CD14-positive monocyte (primary cell): ENCODE measurements at regions not wholly inside any gene's neighbourhood (a gene's known extent, or its start where the extent isn't known, plus 50 kb on each side); places are given as distances from the start of the nearest gene placed in this dataset.

Experiments
- DNase-seq, 3 donors: peaks; one replicate each; pipeline ENCODE4 v3.0.0-alpha.2; 2011 to 2022
- H2AFZ ChIP-seq: 2 replicates; pipeline ENCODE4 v1.6.0; 2012; ENCODE audit warnings: mild to moderate bottlenecking, low read depth, low read length, inconsistent platforms; ENCODE audit not compliant: insufficient read depth, poor library complexity, severe bottlenecking
- H3K27ac ChIP-seq, 2 donors: 1 replicate in 1 of 2; 2 replicates in 1 of 2; pipeline ENCODE4 v1.5.1; 2012 to 2013; ENCODE audit warnings: low read length in 2 of 2, control low read depth in 1 of 2, inconsistent platforms in 1 of 2, low read depth in 1 of 2, mild to moderate bottlenecking in 1 of 2
- H3K27me3 ChIP-seq, 2 donors: one replicate each; pipeline versions ENCODE4 v1.6.0 to v1.6.1; 2011 to 2013; ENCODE audit warnings: low read length in 2 of 2; ENCODE audit not compliant: control insufficient read depth in 2 of 2, insufficient read depth in 2 of 2
- H3K36me3 ChIP-seq, 2 donors: replicated peaks in 1 of 2; 1 replicate in 1 of 2; 2 replicates in 1 of 2; pipeline versions ENCODE4 v1.5.1 to v1.6.1; 2012 to 2013; ENCODE audit warnings: low read length in 2 of 2, control low read depth in 1 of 2, inconsistent platforms in 1 of 2, mild to moderate bottlenecking in 1 of 2; ENCODE audit not compliant: insufficient read depth in 2 of 2, control insufficient read depth in 1 of 2
- H3K4me1 ChIP-seq, 2 donors: 1 replicate in 1 of 2; 2 replicates in 1 of 2; pipeline versions ENCODE4 v1.5.1 to v1.6.1; 2012 to 2013; ENCODE audit warnings: low read length in 2 of 2, control low read depth in 1 of 2, inconsistent platforms in 1 of 2, mild to moderate bottlenecking in 1 of 2, moderate library complexity in 1 of 2; ENCODE audit not compliant: insufficient read depth in 2 of 2, control insufficient read depth in 1 of 2
- H3K4me2 ChIP-seq: replicated peaks from 2 replicates; pipeline ENCODE3; 2012; ENCODE audit warnings: low read length, moderate library complexity, mild to moderate bottlenecking; ENCODE audit not compliant: poor library complexity, severe bottlenecking; ENCODE audit errors: extremely low read depth
- H3K4me3 ChIP-seq, 3 experiments: fragments of 200-600 bp in 1 of 3; sonication (generic) in 1 of 3; replicated peaks in 1 of 3; 1 replicate in 2 of 3; 2 replicates in 1 of 3; pipeline ENCODE4 v1.5.1; 2011 to 2013; ENCODE audit warnings: low read length in 3 of 3, mild to moderate bottlenecking in 3 of 3, control low read depth in 2 of 3, low read depth in 2 of 3, inconsistent platforms in 1 of 3, moderate library complexity in 1 of 3
- H3K79me2 ChIP-seq: 2 replicates; pipeline ENCODE4 v1.6.0; 2012; ENCODE audit warnings: mild to moderate bottlenecking, control low read depth, inconsistent platforms, low read length, moderate library complexity; ENCODE audit not compliant: insufficient read depth
- H3K9ac ChIP-seq: 2 replicates; pipeline ENCODE4 v1.6.0; 2017; ENCODE audit warnings: low read length, mild to moderate bottlenecking; ENCODE audit not compliant: insufficient read depth, poor library complexity, severe bottlenecking
- H3K9me3 ChIP-seq, 2 donors: replicated peaks in 1 of 2; 1 replicate in 1 of 2; 2 replicates in 1 of 2; pipeline versions ENCODE4 v1.5.1 to v1.6.1; 2012 to 2013; ENCODE audit warnings: low read length in 2 of 2, control low read depth in 1 of 2; ENCODE audit not compliant: control insufficient read depth in 1 of 2, insufficient read depth in 1 of 2
- H4K20me1 ChIP-seq: 2 replicates; pipeline ENCODE4 v1.6.0; 2012; ENCODE audit warnings: mild to moderate bottlenecking, low read length, control low read depth, moderate library complexity; ENCODE audit not compliant: insufficient read depth
- H3K27ac Mint-ChIP-seq, 7 donors: one replicate each; pipeline ENCODE4 v1.8.0; 2020; ENCODE audit warnings: mild to moderate bottlenecking in 7 of 7, mixed read lengths in 7 of 7, moderate library complexity in 6 of 7, inconsistent platforms in 2 of 7
- H3K27me3 Mint-ChIP-seq, 3 donors: one replicate each; pipeline ENCODE4 v1.8.0; 2021 to 2022; ENCODE audit warnings: low read depth in 3 of 3, mild to moderate bottlenecking in 3 of 3, mixed read lengths in 3 of 3, moderate library complexity in 3 of 3, inconsistent platforms in 1 of 3
- H3K36me3 Mint-ChIP-seq, 2 donors: one replicate each; pipeline ENCODE4 v1.8.0; 2020; ENCODE audit warnings: mixed read lengths in 2 of 2, inconsistent platforms in 1 of 2, mild to moderate bottlenecking in 1 of 2
- H3K4me1 Mint-ChIP-seq: one replicate; pipeline ENCODE4 v1.8.0; 2020; ENCODE audit warnings: mild to moderate bottlenecking, mixed read lengths
- H3K4me3 Mint-ChIP-seq, 2 donors: one replicate each; pipeline ENCODE4 v1.8.0; 2020; ENCODE audit warnings: mild to moderate bottlenecking in 2 of 2, mixed read lengths in 2 of 2, moderate library complexity in 1 of 2
- H3K9me3 Mint-ChIP-seq, 7 donors: one replicate each; pipeline ENCODE4 v1.8.0; 2020 to 2022; ENCODE audit warnings: mixed read lengths in 7 of 7, mild to moderate bottlenecking in 6 of 7, moderate library complexity in 6 of 7, inconsistent platforms in 2 of 7
- WGBS: methylation state at CpG from one replicate; pipeline ENCODE4 v1.1.5; 2013; ENCODE audit warnings: missing lambda C conversion rate; ENCODE audit not compliant: insufficient coverage; 5-methylcytosine and 5-hydroxymethylcytosine counted together
- intact Hi-C, 2 donors: fragments of 100-400 bp; cut with micrococcal nuclease; formaldehyde crosslinking; loops; one replicate each; pipeline versions ENCODE4 v1.15.0 to v1.15.1; 2023
- TF ChIP-seq, protein P1 (sequence below): fragments of 200-600 bp; IDR thresholded peaks from one replicate; pipeline ENCODE4 v1.8.0; 2022; ENCODE audit warnings: antibody characterized with exemption, mild to moderate bottlenecking

DNA sequence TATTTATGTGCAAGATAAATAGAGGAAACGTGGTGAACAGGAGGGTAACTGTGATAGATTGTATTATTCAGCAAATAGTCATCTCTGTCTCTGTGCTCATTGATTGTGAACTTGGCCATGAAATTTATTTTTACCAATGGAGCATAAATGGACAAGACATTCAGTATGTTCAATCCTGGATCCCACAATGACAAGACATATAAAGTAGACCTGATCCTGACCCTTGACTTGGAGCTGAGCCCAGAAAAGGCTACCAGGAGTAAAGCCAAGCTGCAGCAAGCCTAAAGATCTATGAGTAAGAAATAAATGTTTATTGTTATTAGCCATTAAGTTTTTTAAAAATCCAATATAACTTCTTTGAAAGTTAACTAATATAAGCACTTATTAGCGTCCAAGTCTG lies 531.2 kb downstream of the PIK3C3 start:
- H3K4me3 Mint-ChIP-seq: no peak overlapping the region
- H3K4me1 ChIP-seq: no peaks in the 10 kb centered on the region
- peaks cover 0 to 15% (median 8%) of the 10 kb centered on the region in 7 donors for H3K9me3 Mint-ChIP-seq
- H3K27ac ChIP-seq: no peak overlapping the region
- H3K4me2 ChIP-seq: no peak overlapping the region
- no peak overlapping the region for H3K9ac ChIP-seq
- H3K4me3 ChIP-seq: no peak overlapping the region
- DNase-seq: no peak
- no peaks in the 10 kb centered on the region for H3K4me1 Mint-ChIP-seq
- H4K20me1 ChIP-seq: no peaks in the 10 kb centered on the region
- H3K9me3 ChIP-seq: peaks cover 0 to 6% of the 10 kb centered on the region in 2 donors
- no peaks in the 10 kb centered on the region for H3K36me3 Mint-ChIP-seq
- TF ChIP-seq, protein P1, sequence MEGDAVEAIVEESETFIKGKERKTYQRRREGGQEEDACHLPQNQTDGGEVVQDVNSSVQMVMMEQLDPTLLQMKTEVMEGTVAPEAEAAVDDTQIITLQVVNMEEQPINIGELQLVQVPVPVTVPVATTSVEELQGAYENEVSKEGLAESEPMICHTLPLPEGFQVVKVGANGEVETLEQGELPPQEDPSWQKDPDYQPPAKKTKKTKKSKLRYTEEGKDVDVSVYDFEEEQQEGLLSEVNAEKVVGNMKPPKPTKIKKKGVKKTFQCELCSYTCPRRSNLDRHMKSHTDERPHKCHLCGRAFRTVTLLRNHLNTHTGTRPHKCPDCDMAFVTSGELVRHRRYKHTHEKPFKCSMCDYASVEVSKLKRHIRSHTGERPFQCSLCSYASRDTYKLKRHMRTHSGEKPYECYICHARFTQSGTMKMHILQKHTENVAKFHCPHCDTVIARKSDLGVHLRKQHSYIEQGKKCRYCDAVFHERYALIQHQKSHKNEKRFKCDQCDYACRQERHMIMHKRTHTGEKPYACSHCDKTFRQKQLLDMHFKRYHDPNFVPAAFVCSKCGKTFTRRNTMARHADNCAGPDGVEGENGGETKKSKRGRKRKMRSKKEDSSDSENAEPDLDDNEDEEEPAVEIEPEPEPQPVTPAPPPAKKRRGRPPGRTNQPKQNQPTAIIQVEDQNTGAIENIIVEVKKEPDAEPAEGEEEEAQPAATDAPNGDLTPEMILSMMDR: no peak
- H3K79me2 ChIP-seq: no peaks in the 10 kb centered on the region
- intact Hi-C loops: no loop called here
- H2AFZ ChIP-seq: no peak overlapping the region
- WGBS: no CpG with 5 or more reads among the region's 2 CpGs
- H3K36me3 ChIP-seq: no peaks in the 10 kb centered on the region
- no peaks in the 10 kb centered on the region for H3K27me3 ChIP-seq
- H3K27me3 Mint-ChIP-seq: no peaks in the 10 kb centered on the region
- no peak overlapping the region for H3K27ac Mint-ChIP-seq

DNA sequence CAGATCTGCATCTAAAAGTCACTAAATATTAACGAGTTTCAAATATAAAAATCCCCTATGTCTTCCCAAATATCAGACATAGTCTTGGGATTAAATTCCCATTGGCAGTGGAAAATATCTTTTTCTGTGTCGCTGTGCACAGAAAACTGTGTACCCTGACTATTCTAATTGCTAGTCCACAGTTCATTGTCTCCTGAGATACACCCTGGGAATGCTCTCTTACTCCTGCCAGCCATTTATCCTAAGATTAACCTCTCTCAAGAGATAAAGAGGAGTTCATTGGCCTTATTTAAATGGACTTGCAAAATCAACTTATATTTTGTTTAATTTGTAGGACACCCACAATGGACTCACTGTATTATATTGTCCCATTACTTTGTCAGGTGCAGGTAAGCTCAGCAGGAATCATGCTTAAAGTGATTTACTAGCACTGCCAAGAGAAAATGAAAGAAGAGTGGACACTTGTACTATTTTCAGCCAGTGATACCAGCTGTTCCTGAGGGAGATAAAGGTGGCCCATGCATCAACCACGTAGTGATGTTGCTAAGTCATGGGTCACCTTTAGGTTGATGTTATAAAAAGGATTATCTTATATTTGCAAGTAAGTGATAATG lies 553.8 kb downstream of the PIK3C3 start:
- no CpG with 5 or more reads among the region's 3 CpGs for WGBS
- Mint-ChIP-seq H3K4me3 (no peak overlapping the region), H3K9me3 (peaks cover 0 to 5% (median 2%) of the 10 kb centered on the region in 7 donors), H3K4me1 (no peaks in the 10 kb centered on the region), H3K27me3 (peaks cover 0 to 1% (median 0%) of the 10 kb centered on the region in 3 donors), H3K36me3 (no peaks in the 10 kb centered on the region), H3K27ac (no peak overlapping the region)
- DNase-seq: no peak
- no peaks in the 10 kb centered on the region for H3K27me3 ChIP-seq
- no peak overlapping the region for H2AFZ ChIP-seq
- H3K9me3 ChIP-seq: no peaks in the 10 kb centered on the region
- intact Hi-C loops: no loop called here
- TF ChIP-seq, protein P1: no peak
- H3K27ac ChIP-seq: no peak overlapping the region
- H3K4me1 ChIP-seq: no peaks in the 10 kb centered on the region
- no peaks in the 10 kb centered on the region for H3K79me2 ChIP-seq
- no peaks in the 10 kb centered on the region for H3K36me3 ChIP-seq
- no peak overlapping the region for H3K4me3 ChIP-seq
- no peak overlapping the region for H3K9ac ChIP-seq
- no peaks in the 10 kb centered on the region for H4K20me1 ChIP-seq
- no peak overlapping the region for H3K4me2 ChIP-seq
